Cardiac muscle cell (in vitro differentiated cells and primary cell): ENCODE measurements at regions not wholly inside any gene's neighbourhood (a gene's known extent, or its start where the extent isn't known, plus 50 kb on each side); places are given as distances from the start of the nearest gene placed in this dataset.

Experiments used
- DNase-seq, 2 donors: peaks; one replicate each; pipeline versions ENCODE4 v3.0.0 to v3.0.0-alpha.2; 2010 to 2017; ENCODE audit warnings: low read depth in 1 of 2, low spot score in 1 of 2
- H3K27ac ChIP-seq: fragments of 200-600 bp; sonication (generic); 2 replicates; pipeline ENCODE4 v1.5.1; 2016
- H3K27me3 ChIP-seq: fragments of 200-600 bp; sonication (generic); 2 replicates; pipeline ENCODE4 v1.6.0; 2016; ENCODE audit warnings: control low read depth
- H3K36me3 ChIP-seq: fragments of 200-600 bp; sonication (generic); 2 replicates; pipeline ENCODE4 v1.5.1; 2016; ENCODE audit warnings: control low read depth
- H3K4me1 ChIP-seq: fragments of 200-600 bp; sonication (generic); 2 replicates; pipeline ENCODE4 v1.8.1; 2017; ENCODE audit warnings: low read depth, mild to moderate bottlenecking, mixed run types
- H3K4me3 ChIP-seq: fragments of 200-600 bp; sonication (generic); 2 replicates; pipeline ENCODE4 v1.5.1; 2016; ENCODE audit warnings: mild to moderate bottlenecking
- H3K9me3 ChIP-seq: fragments of 200-600 bp; sonication (generic); 2 replicates; pipeline ENCODE4 v1.5.1; 2017; ENCODE audit warnings: low read depth, mild to moderate bottlenecking, control low read depth
- CTCF ChIP-seq: IDR thresholded peaks from 2 replicates; pipeline ENCODE4 v1.5.1; 2012; ENCODE audit warnings: low read depth, mild to moderate bottlenecking, low read length

GRCh38 chr5:53178830-53179229 lies 69.3 kb upstream of the MOCS2 start:
- TF ChIP-seq CTCF = no peak
- no peaks in the 10 kb centered on the region for H3K4me1 ChIP-seq
- H3K27me3 ChIP-seq = no peaks in the 10 kb centered on the region
- DNase-seq = no peak
- no peaks in the 10 kb centered on the region for H3K9me3 ChIP-seq
- H3K4me3 ChIP-seq = no peak overlapping the region
- no peaks in the 10 kb centered on the region for H3K36me3 ChIP-seq
- H3K27ac ChIP-seq = no peak overlapping the region

GRCh38 chr5:53179691-53180090 lies 70.1 kb upstream of the MOCS2 start:
- H3K27me3 ChIP-seq = no peaks in the 10 kb centered on the region
- H3K36me3 ChIP-seq = no peaks in the 10 kb centered on the region
- no peak overlapping the region for H3K4me3 ChIP-seq
- H3K27ac ChIP-seq = no peak overlapping the region
- no peak for DNase-seq
- no peak for TF ChIP-seq CTCF
- no peaks in the 10 kb centered on the region for H3K9me3 ChIP-seq
- no peaks in the 10 kb centered on the region for H3K4me1 ChIP-seq

GRCh38 chr5:53180538-53180937 lies 71.0 kb upstream of the MOCS2 start:
- no peak for DNase-seq
- no peaks in the 10 kb centered on the region for H3K27me3 ChIP-seq
- no peak for TF ChIP-seq CTCF
- H3K27ac ChIP-seq = no peak overlapping the region
- H3K4me1 ChIP-seq = no peaks in the 10 kb centered on the region
- no peaks in the 10 kb centered on the region for H3K36me3 ChIP-seq
- H3K9me3 ChIP-seq = no peaks in the 10 kb centered on the region
- H3K4me3 ChIP-seq = no peak overlapping the region

GRCh38 chr5:53180991-53181390 lies 71.4 kb upstream of the MOCS2 start:
- Histone ChIP-seq H3K4me3 (no peak overlapping the region), H3K9me3 (no peaks in the 10 kb centered on the region), H3K36me3 (no peaks in the 10 kb centered on the region), H3K27me3 (no peaks in the 10 kb centered on the region), H3K27ac (no peak overlapping the region), H3K4me1 (no peaks in the 10 kb centered on the region)
- no peak for TF ChIP-seq CTCF
- DNase-seq = no peak

GRCh38 chr5:53183880-53184279 lies 74.3 kb upstream of the MOCS2 start:
- Histone ChIP-seq H3K36me3 (no peaks in the 10 kb centered on the region), H3K4me3 (no peak overlapping the region), H3K27ac (no peak overlapping the region), H3K27me3 (no peaks in the 10 kb centered on the region), H3K4me1 (no peaks in the 10 kb centered on the region), H3K9me3 (no peaks in the 10 kb centered on the region)
- no peak for DNase-seq
- TF ChIP-seq CTCF = no peak

GRCh38 chr5:53191548-53192165 lies 82.1 kb upstream of the MOCS2 start:
- Histone ChIP-seq H3K4me3 (no peak overlapping the region), H3K27ac (no peak overlapping the region), H3K36me3 (no peaks in the 10 kb centered on the region), H3K9me3 (no peaks in the 10 kb centered on the region), H3K27me3 (no peaks in the 10 kb centered on the region), H3K4me1 (no peaks in the 10 kb centered on the region)
- TF ChIP-seq CTCF = no peak
- DNase-seq = no peak
